Central memory CD8-positive, alpha-beta T cell (primary cell): ENCODE measurements at regions not wholly inside any gene's neighbourhood (a gene's known extent, or its start where the extent isn't known, plus 50 kb on each side); places are given as distances from the start of the nearest gene placed in this dataset.
"Not testable (repeated sequence)": the region's sequence is repeated elsewhere in the genome, so short reads cannot be mapped to it uniquely, and the experiment has no call there.

Source experiments
- ATAC-seq: fragments of 150-1000 bp; cut with Tn5 transposase; replicated peaks from 2 replicates; pipeline ENCODE4 v1.10.0; 2022; ENCODE audit warnings: mild to moderate bottlenecking, moderate FRiP score, moderate number of reproducible peaks; ENCODE audit not compliant: poor library complexity, severe bottlenecking; ENCODE audit errors: extremely low read depth
- DNase-seq, 2 donors: peaks; one replicate each; pipeline ENCODE4 v3.0.0; 2021; ENCODE audit warnings: low spot score in 2 of 2
- H3K27ac Mint-ChIP-seq: one replicate; pipeline ENCODE4 v1.8.0; 2022; ENCODE audit warnings: low read depth, mild to moderate bottlenecking, moderate library complexity, mixed read lengths
- H3K27me3 Mint-ChIP-seq: one replicate; pipeline ENCODE4 v1.8.0; 2022; ENCODE audit warnings: mixed read lengths
- H3K36me3 Mint-ChIP-seq: one replicate; pipeline ENCODE4 v1.8.0; 2022; ENCODE audit warnings: mild to moderate bottlenecking, moderate library complexity, mixed read lengths; ENCODE audit not compliant: insufficient read depth
- H3K4me1 Mint-ChIP-seq: one replicate; pipeline ENCODE4 v1.8.0; 2022; ENCODE audit warnings: mixed read lengths
- H3K4me3 Mint-ChIP-seq: one replicate; pipeline ENCODE4 v1.8.0; 2022; ENCODE audit warnings: mild to moderate bottlenecking, moderate library complexity, mixed read lengths
- H3K9me3 Mint-ChIP-seq: one replicate; pipeline ENCODE4 v1.8.0; 2022; ENCODE audit warnings: mixed read lengths

GRCh38 chr6:141965016-141965545 is 167.6 kb upstream of the GJE1 start:
- H3K27ac Mint-ChIP-seq = no peak overlapping the region
- DNase-seq (no peak), ATAC-seq (no peak)
- H3K9me3 Mint-ChIP-seq = no peaks in the 10 kb centered on the region
- H3K4me3 Mint-ChIP-seq = no peak overlapping the region
- H3K36me3 Mint-ChIP-seq = no peaks in the 10 kb centered on the region
- no peaks in the 10 kb centered on the region for H3K27me3 Mint-ChIP-seq
- H3K4me1 Mint-ChIP-seq = no peaks in the 10 kb centered on the region

GRCh38 chr6:141963543-141964295 is 169.0 kb upstream of the GJE1 start:
- H3K36me3 Mint-ChIP-seq = no peaks in the 10 kb centered on the region
- H3K27ac Mint-ChIP-seq = no peak overlapping the region
- no peak for DNase-seq

GRCh38 chr6:141957271-141957670 is 175.5 kb upstream of the GJE1 start:
- peaks cover 16% of the 10 kb centered on the region for H3K9me3 Mint-ChIP-seq
- no peaks in the 10 kb centered on the region for H3K27me3 Mint-ChIP-seq
- no peak overlapping the region for H3K4me3 Mint-ChIP-seq
- no peaks in the 10 kb centered on the region for H3K36me3 Mint-ChIP-seq
- no peaks in the 10 kb centered on the region for H3K4me1 Mint-ChIP-seq
- H3K27ac Mint-ChIP-seq = no peak overlapping the region
- ATAC-seq (no peak), DNase-seq (no peak)

More at GRCh38 chr6:141963543-141964295, 169.0 kb upstream of the GJE1 start:
- ATAC-seq = no peak
- no peaks in the 10 kb centered on the region for H3K9me3 Mint-ChIP-seq
- H3K27me3 Mint-ChIP-seq = no peaks in the 10 kb centered on the region
- no peak overlapping the region for H3K4me3 Mint-ChIP-seq
- no peaks in the 10 kb centered on the region for H3K4me1 Mint-ChIP-seq

- Mint-ChIP-seq H3K4me3 (no peak overlapping the region), H3K4me1 (no peaks in the 10 kb centered on the region), H3K9me3 (peaks cover 20% of the 10 kb centered on the region), H3K27me3 (no peaks in the 10 kb centered on the region), H3K36me3 (no peaks in the 10 kb centered on the region), H3K27ac (no peak overlapping the region)
- DNase-seq (no peak), ATAC-seq (no peak)
Observed at GRCh38 chr6:141956868-141957267, 175.9 kb upstream of the GJE1 start.

- Mint-ChIP-seq H3K4me1 (no peaks in the 10 kb centered on the region), H3K36me3 (no peaks in the 10 kb centered on the region), H3K9me3 (peaks cover 26% of the 10 kb centered on the region), H3K27me3 (no peaks in the 10 kb centered on the region), H3K27ac (no peak overlapping the region), H3K4me3 (no peak overlapping the region)
- DNase-seq (no peak), ATAC-seq (no peak)
Observed at GRCh38 chr6:141956046-141956761, 176.5 kb upstream of the GJE1 start.

- Mint-ChIP-seq H3K36me3 (no peaks in the 10 kb centered on the region), H3K4me3 (no peak overlapping the region), H3K9me3 (peaks cover 26% of the 10 kb centered on the region), H3K27ac (no peak overlapping the region), H3K27me3 (no peaks in the 10 kb centered on the region), H3K4me1 (no peaks in the 10 kb centered on the region)
- no peak for DNase-seq
- no peak for ATAC-seq
Observed at GRCh38 chr6:141953072-141953471, 179.7 kb upstream of the GJE1 start.

- ATAC-seq = no peak
- H3K36me3 Mint-ChIP-seq = no peaks in the 10 kb centered on the region
- DNase-seq = no peak
- no peak overlapping the region for H3K4me3 Mint-ChIP-seq
- H3K27me3 Mint-ChIP-seq = no peaks in the 10 kb centered on the region
- H3K4me1 Mint-ChIP-seq = no peaks in the 10 kb centered on the region
- H3K27ac Mint-ChIP-seq = no peak overlapping the region
- H3K9me3 Mint-ChIP-seq = peaks cover 9% of the 10 kb centered on the region
Observed at GRCh38 chr6:141946502-141946901, 186.2 kb upstream of the GJE1 start.

- no peak for DNase-seq
- H3K4me3 Mint-ChIP-seq = no peak overlapping the region
- ATAC-seq = no peak
- no peaks in the 10 kb centered on the region for H3K4me1 Mint-ChIP-seq
- peaks cover 3% of the 10 kb centered on the region for H3K36me3 Mint-ChIP-seq
- H3K27ac Mint-ChIP-seq = no peak overlapping the region
- H3K9me3 Mint-ChIP-seq = peaks cover 5% of the 10 kb centered on the region
- H3K27me3 Mint-ChIP-seq = no peaks in the 10 kb centered on the region
Observed at GRCh38 chr6:141938664-141939063, 194.1 kb upstream of the GJE1 start.

- H3K27ac Mint-ChIP-seq = no peak overlapping the region
- no peaks in the 10 kb centered on the region for H3K4me1 Mint-ChIP-seq
- no peak for ATAC-seq
- DNase-seq = no peak
- no peak overlapping the region for H3K4me3 Mint-ChIP-seq
- H3K9me3 Mint-ChIP-seq = peaks cover 6% of the 10 kb centered on the region
- peaks cover 3% of the 10 kb centered on the region for H3K36me3 Mint-ChIP-seq
- no peaks in the 10 kb centered on the region for H3K27me3 Mint-ChIP-seq
Observed at GRCh38 chr6:141932685-141933084, 200.0 kb upstream of the GJE1 start.

GRCh38 chr6:141926200-141926900 is 206.4 kb upstream of the GJE1 start:
- not testable (repeated sequence) for H3K4me3 Mint-ChIP-seq

GRCh38 chr6:141925001-141925400 is 207.7 kb upstream of the GJE1 start:
- H3K27ac Mint-ChIP-seq = no peak overlapping the region
- H3K27me3 Mint-ChIP-seq = no peaks in the 10 kb centered on the region
- no peaks in the 10 kb centered on the region for H3K4me1 Mint-ChIP-seq
- DNase-seq (no peak), ATAC-seq (no peak)
- H3K9me3 Mint-ChIP-seq = peaks cover 4% of the 10 kb centered on the region
- no peak overlapping the region for H3K4me3 Mint-ChIP-seq
- H3K36me3 Mint-ChIP-seq = peaks cover 2% of the 10 kb centered on the region

More at GRCh38 chr6:141926200-141926900, 206.4 kb upstream of the GJE1 start:
- H3K36me3 Mint-ChIP-seq, H3K27ac Mint-ChIP-seq, H3K9me3 Mint-ChIP-seq, ATAC-seq, DNase-seq, H3K4me1 Mint-ChIP-seq, H3K27me3 Mint-ChIP-seq: not testable (repeated sequence)

- Mint-ChIP-seq H3K4me3 (no peak overlapping the region), H3K9me3 (no peaks in the 10 kb centered on the region), H3K4me1 (no peaks in the 10 kb centered on the region), H3K36me3 (peaks cover 2% of the 10 kb centered on the region), H3K27me3 (no peaks in the 10 kb centered on the region), H3K27ac (no peak overlapping the region)
- ATAC-seq (no peak), DNase-seq (no peak)
Observed at GRCh38 chr6:141922898-141923297, 209.8 kb upstream of the GJE1 start.
